Natural killer cell (primary cell): ENCODE measurements at regions not wholly inside any gene's neighbourhood (a gene's known extent, or its start where the extent isn't known, plus 50 kb on each side); places are given as distances from the start of the nearest gene placed in this dataset.

Experiments
- ATAC-seq, 3 donors: fragments of 150-1000 bp in 2 of 3; fragments of 200-7000 bp in 1 of 3; cut with Tn5 transposase; 1 replicate in 1 of 3; 2 replicates in 2 of 3; pipeline ENCODE4 v1.10.0; 2021; ENCODE audit warnings: mild to moderate bottlenecking in 2 of 3, moderate library complexity in 2 of 3
- DNase-seq, 2 donors: peaks; one replicate each; pipeline versions ENCODE4 v3.0.0 to v3.0.0-alpha.2; 2013 to 2021; ENCODE audit warnings: mixed read lengths in 1 of 2
- H3K27ac ChIP-seq: one replicate; pipeline ENCODE4 v1.5.1; 2013; ENCODE audit warnings: mild to moderate bottlenecking, low read length
- H3K27me3 ChIP-seq: one replicate; pipeline ENCODE4 v1.6.1; 2013; ENCODE audit warnings: low read length; ENCODE audit not compliant: control insufficient read depth, insufficient read depth
- H3K36me3 ChIP-seq: one replicate; pipeline ENCODE4 v1.6.1; 2013; ENCODE audit warnings: low read length; ENCODE audit not compliant: control insufficient read depth, insufficient read depth
- H3K4me1 ChIP-seq: one replicate; pipeline ENCODE4 v1.6.1; 2013; ENCODE audit warnings: low read length; ENCODE audit not compliant: control insufficient read depth, insufficient read depth
- H3K4me3 ChIP-seq: one replicate; pipeline ENCODE4 v1.5.1; 2013; ENCODE audit warnings: low read length
- H3K9me3 ChIP-seq: one replicate; pipeline ENCODE4 v1.6.1; 2013; ENCODE audit warnings: low read length; ENCODE audit not compliant: control insufficient read depth, insufficient read depth
- H3K27ac Mint-ChIP-seq, 2 donors: one replicate each; pipeline ENCODE4 v1.8.0; 2022; ENCODE audit warnings: mild to moderate bottlenecking in 2 of 2, mixed read lengths in 2 of 2, moderate library complexity in 1 of 2
- H3K27me3 Mint-ChIP-seq, 2 donors: one replicate each; pipeline ENCODE4 v1.8.0; 2022; ENCODE audit warnings: low read depth in 2 of 2, mixed read lengths in 2 of 2
- H3K36me3 Mint-ChIP-seq: one replicate; pipeline ENCODE4 v1.8.0; 2022; ENCODE audit warnings: mixed read lengths
- H3K4me1 Mint-ChIP-seq, 2 donors: one replicate each; pipeline ENCODE4 v1.8.0; 2022; ENCODE audit warnings: mixed read lengths in 2 of 2
- H3K4me3 Mint-ChIP-seq: one replicate; pipeline ENCODE4 v1.8.0; 2022; ENCODE audit warnings: mild to moderate bottlenecking, moderate library complexity, mixed read lengths
- H3K9me3 Mint-ChIP-seq, 2 donors: one replicate each; pipeline ENCODE4 v1.8.0; 2022; ENCODE audit warnings: mixed read lengths in 2 of 2
- CTCF ChIP-seq: fragments of 200-600 bp; IDR thresholded peaks from one replicate; pipeline ENCODE4 v1.8.0; 2022; ENCODE audit warnings: antibody characterized with exemption
- WGBS: methylation state at CpG from one replicate; pipeline ENCODE4 v1.1.7; 2013; ENCODE audit warnings: missing lambda C conversion rate; ENCODE audit not compliant: insufficient coverage; 5-methylcytosine and 5-hydroxymethylcytosine counted together
- intact Hi-C: fragments of 100-400 bp; cut with micrococcal nuclease; formaldehyde crosslinking; loops from one replicate; pipeline ENCODE4 v1.14.2; 2022

- 58% methylated on average over 7 of the region's 7 CpGs for WGBS
- Histone ChIP-seq H3K36me3 (no peaks in the 10 kb centered on the region), H3K9me3 (no peaks in the 10 kb centered on the region), H3K27me3 (no peaks in the 10 kb centered on the region), H3K4me3 (no peak overlapping the region), H3K4me1 (no peaks in the 10 kb centered on the region), H3K27ac (no peak overlapping the region)
- H3K4me3 Mint-ChIP-seq: no peak overlapping the region
- ATAC-seq (no peak), DNase-seq (no peak)
- no peak for TF ChIP-seq CTCF
- H3K27me3 Mint-ChIP-seq: no peaks in the 10 kb centered on the region
- H3K27ac Mint-ChIP-seq: no peak overlapping the region
- no peaks in the 10 kb centered on the region for H3K36me3 Mint-ChIP-seq
- peaks cover 2 to 6% of the 10 kb centered on the region in 2 donors for H3K9me3 Mint-ChIP-seq
- intact Hi-C loops: no loop called here
- no peaks in the 10 kb centered on the region for H3K4me1 Mint-ChIP-seq
Measured at GRCh38 chr1:218034468-218034867, 250.6 kb upstream of the RRP15 start.

DNA sequence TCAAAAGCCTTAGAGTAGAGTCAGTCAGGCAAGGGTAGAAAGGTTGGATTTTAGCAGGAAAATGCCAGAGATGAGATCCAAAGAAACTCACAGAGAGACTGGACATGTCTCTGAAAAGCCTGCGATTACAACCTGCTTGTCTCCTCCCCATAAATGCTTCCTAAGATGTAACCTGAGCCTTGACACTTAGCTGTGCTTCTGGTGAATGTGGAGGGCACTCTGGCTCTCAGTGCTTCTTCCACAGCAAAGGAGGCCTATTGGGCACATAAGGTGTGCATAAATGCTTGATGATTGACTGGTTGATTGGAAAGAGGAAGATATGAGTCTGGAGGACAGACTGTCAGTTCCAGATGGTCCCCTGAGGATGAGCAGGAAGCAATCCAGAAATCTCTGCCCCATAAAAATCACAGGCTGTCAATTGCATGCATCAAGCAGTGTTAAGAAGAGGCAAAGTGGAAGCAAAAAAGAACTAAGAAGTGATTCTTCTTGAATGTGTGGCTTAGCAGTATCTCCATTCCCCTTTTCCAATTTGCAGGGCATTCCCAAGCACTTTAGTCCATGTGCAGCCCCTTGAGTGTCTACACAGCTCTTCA lies 236.2 kb upstream of the RRP15 start:
- Mint-ChIP-seq H3K27ac (no peak overlapping the region), H3K4me1 (no peaks in the 10 kb centered on the region), H3K36me3 (no peaks in the 10 kb centered on the region), H3K27me3 (no peaks in the 10 kb centered on the region), H3K9me3 (peaks cover 4 to 13% of the 10 kb centered on the region in 2 donors), H3K4me3 (no peak overlapping the region)
- H3K27ac ChIP-seq: no peak overlapping the region
- no peak overlapping the region for H3K4me3 ChIP-seq
- no peaks in the 10 kb centered on the region for H3K36me3 ChIP-seq
- 100% methylated on average over 1 of the region's 1 CpG for WGBS
- ATAC-seq (no peak), DNase-seq (no peak)
- H3K9me3 ChIP-seq: no peaks in the 10 kb centered on the region
- no peaks in the 10 kb centered on the region for H3K4me1 ChIP-seq
- no peaks in the 10 kb centered on the region for H3K27me3 ChIP-seq
- intact Hi-C loops: no loop called here
- TF ChIP-seq CTCF: no peak

GRCh38 chr1:218049641-218050040 lies 235.5 kb upstream of the RRP15 start:
- no peaks in the 10 kb centered on the region for H3K4me1 Mint-ChIP-seq

More at GRCh38 chr1:218049641-218050040, 235.5 kb upstream of the RRP15 start:
- no peak for TF ChIP-seq CTCF
- no peaks in the 10 kb centered on the region for H3K36me3 Mint-ChIP-seq
- ATAC-seq: no peak
- intact Hi-C loops: no loop called here
- H3K36me3 ChIP-seq: no peaks in the 10 kb centered on the region
- no peak overlapping the region for H3K27ac Mint-ChIP-seq
- 64% methylated on average over 9 of the region's 9 CpGs for WGBS
- no peaks in the 10 kb centered on the region for H3K4me1 ChIP-seq
- H3K9me3 ChIP-seq: no peaks in the 10 kb centered on the region
- no peaks in the 10 kb centered on the region for H3K27me3 ChIP-seq
- no peak overlapping the region for H3K4me3 Mint-ChIP-seq
- H3K4me3 ChIP-seq: no peak overlapping the region
- no peak overlapping the region for H3K27ac ChIP-seq
- H3K9me3 Mint-ChIP-seq: peaks cover 4 to 10% of the 10 kb centered on the region in 2 donors
- no peaks in the 10 kb centered on the region for H3K27me3 Mint-ChIP-seq
- DNase-seq: no peak
